GOT3 (cell line): ENCODE measurements at regions not wholly inside any gene's neighbourhood (a gene's known extent, or its start where the extent isn't known, plus 50 kb on each side); places are given as distances from the start of the nearest gene placed in this dataset.

Experiments
- DNase-seq: peaks from one replicate; lab custom pipeline; 2025; ENCODE audit warnings: mixed read lengths; lab: John Stamatoyannopoulos, UW

DNA sequence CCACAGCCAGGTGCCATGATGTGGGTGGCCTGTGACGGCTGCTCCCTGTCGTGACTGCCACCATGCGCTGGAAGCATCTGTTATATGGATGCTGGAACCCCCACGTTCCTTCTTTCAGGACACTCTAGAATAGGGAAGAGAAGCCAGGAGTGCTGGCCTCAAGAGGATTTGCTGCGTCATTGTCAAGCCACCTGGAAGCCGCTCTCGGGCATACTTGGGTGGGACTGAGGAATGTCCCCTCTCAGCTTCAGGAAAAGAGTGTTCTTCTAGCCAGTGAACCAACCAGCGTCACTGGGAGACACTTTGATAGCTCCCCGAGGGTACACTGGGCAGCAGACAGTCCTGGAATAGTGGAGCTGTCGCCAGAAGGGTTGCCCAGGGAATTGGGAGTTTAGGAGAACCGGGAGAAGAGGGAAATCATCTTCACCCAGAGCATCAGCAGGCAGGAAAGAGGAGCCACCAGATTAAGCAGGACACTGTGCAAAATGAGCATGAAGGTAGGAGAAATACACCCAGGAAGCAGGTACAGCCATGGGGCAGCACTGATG, 130.8 kb upstream of the SASH1 start:
- no peak for DNase-seq

DNA sequence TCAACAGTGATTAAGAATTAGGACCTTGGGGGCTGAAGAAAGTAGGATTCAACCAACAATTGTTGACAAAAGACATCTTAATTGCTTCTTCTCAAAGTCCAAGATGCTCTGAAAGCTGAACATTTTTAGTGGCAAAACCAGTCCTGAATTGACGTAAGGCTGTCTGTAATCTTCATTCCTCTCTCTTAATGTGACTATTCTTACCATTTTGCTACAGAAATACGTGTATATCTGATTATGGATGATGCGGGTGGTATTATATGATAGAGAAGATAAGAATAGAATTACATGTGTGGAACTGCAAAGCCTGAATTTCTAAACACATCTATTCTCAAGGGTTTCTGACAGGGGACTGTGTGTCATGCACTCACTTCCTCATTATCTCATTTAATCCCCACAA, 130.3 kb upstream of the SASH1 start:
- no peak for DNase-seq

- DNase-seq: no peak
Observed at GRCh38 chr6:148213366-148213765, 129.3 kb upstream of the SASH1 start.

DNA sequence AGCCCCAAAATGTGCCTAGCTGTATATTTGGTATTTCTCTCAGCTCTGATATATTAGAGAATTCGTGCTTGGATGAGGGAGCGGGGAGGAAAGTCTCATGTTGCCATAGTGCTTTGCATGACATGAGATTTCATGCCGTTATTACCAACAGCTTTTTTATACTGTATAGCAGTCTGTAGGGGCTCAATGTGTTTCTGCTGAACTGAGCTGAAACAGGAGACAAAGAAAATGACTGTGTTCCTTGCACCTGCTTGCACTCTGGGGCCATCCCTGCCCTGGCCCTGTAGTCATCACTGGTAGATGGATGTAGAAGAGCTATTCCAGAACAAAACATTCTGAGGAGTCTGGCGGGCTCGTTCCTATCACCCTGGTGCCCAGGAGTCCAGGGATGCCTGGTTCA, 128.0 kb upstream of the SASH1 start:
- no peak for DNase-seq

- no peak for DNase-seq
Observed at GRCh38 chr6:148217051-148217450, 125.6 kb upstream of the SASH1 start.

DNA sequence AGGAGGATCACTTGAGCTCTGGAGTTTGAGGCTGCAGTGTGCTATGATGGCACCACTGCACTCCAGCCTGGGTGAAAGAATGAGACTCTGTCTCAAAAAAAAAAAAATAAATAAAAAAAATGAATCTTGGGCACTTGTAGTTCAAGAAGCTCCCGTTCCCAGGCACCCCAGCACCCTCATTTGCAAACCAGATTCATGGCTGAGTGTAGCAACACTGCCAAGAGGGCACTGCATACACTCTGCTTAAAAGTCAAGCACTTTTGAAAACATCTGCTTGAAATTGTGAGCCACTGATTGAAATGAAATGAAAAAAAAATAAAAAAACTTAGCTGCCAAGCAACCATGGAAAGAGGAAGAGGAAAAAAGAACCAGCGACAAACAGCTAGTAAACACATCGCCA, 124.7 kb upstream of the SASH1 start:
- no peak for DNase-seq

GRCh38 chr6:148218542-148219258, 123.9 kb upstream of the SASH1 start:
- DNase-seq: no peak

- no peak for DNase-seq
Observed at GRCh38 chr6:148221196-148221979, 121.2 kb upstream of the SASH1 start.

GRCh38 chr6:148222376-148222775, 120.3 kb upstream of the SASH1 start:
- no peak for DNase-seq

GRCh38 chr6:148222846-148223245, 119.8 kb upstream of the SASH1 start:
- DNase-seq: no peak

DNA sequence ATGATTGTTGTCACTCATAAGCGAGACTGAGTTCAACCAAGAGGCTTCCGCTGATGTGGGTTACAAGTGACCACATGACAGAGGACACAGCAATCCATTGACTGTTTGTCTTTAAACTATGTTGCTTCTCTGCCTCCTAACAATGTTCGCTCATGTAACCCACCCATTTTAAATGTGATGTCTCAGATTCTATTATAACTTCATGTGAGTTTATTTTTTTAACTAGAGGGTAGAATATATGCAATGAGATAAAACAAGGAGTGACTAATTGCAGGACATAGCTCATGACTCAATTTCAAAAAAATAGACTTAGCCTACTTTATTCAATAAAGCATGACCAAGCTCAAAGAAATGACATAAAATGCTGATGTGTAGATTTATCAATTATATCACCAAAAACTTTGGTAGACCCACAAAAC, 119.2 kb upstream of the SASH1 start:
- no peak for DNase-seq

DNA sequence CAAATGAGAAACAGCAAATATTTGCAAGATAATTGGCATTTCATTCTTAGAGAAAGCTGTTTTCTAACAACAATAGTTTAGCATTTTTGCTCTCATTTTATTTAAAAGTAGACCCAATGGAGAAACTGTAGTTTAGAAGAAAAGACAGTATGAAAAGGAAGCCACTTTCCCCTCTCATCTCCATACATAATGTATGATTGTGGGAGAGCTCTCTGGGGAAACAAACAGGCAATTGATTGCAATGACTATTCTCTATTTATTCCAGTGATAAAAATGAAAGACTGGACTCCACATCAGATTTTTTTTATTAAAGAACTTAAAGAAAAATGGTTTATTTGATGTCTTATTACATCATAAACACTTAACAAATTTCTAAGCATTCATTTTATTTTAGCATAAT, 116.8 kb upstream of the SASH1 start:
- no peak for DNase-seq

DNA sequence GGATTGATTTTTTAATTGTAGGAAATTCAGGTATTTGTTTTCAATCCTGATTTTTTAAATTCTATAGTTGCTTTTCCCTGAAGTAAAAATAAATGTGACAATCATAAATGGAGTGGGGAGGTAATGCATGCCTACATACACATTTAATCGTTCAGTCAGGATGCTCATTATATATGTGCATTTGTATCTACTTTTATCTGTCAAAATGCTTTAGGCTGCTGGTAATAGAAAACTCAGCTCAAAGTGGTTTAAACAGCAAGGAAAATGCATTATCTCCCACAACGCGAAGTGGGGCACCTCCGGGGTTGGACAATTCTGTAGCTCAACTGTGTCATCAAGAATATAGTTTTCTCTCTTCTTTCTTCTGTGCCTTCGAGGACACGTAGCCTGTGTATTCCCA, 116.4 kb upstream of the SASH1 start:
- no peak for DNase-seq

DNA sequence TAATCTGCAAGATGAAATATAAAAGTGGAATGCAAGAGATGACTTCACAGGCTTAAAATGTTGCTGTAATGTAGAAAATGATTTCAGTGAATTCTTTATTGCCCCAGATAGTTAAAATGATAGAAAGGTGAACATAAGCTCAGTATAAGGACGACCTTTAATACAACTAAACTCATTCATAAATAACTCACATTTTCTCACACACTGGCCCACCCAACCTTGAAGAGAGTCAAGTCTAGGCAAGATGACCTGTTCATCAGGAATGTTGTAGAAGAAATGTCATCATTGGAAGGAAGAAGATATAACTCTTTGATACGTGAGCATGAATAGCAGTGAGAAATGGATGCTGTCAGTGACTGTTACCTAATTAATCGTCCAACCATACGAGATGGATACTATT, 111.1 kb upstream of the SASH1 start:
- DNase-seq: no peak

- no peak for DNase-seq
Observed at GRCh38 chr6:148235446-148235845, 107.2 kb upstream of the SASH1 start.

GRCh38 chr6:148238713-148239112, 103.9 kb upstream of the SASH1 start:
- DNase-seq: no peak

DNA sequence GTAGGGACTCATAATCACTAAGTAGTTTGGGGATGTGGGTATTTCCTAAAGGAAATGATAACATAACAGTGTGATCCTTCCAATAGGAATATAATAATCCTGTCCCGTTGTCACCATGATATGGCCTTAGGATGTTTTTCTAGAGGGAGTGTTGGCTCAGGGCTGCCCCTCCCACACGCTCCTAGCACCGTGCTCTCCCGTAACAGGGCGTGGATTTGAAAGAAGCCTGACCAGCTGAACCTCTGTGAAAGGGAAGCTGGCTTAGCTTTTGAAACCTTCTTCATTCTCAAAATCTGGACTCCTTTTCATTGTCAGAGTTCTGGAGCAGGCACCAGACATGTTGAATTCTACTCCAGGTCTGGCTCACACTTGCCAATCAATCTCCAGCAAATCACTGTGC, 103.4 kb upstream of the SASH1 start:
- DNase-seq: no peak

GRCh38 chr6:148239801-148240460, 102.7 kb upstream of the SASH1 start:
- no peak for DNase-seq

DNA sequence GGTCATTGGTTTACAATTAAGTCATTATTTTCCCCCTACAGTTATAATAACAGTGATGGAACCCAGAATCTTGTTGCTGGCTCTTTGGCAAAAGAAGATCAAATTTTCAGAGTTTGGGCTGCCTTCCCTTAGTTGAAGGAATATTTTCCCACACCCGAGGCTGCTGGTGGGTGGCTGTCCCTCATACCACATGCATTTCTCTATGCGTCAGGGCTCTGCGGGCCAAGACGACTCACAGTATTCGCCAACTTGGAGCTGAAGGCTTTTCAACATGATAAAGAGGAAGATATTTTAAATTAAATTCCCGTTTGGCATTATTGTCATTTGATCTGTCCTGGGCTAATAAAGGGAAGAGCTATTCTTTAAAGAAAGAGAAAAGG, 102.2 kb upstream of the SASH1 start:
- DNase-seq: no peak

DNA sequence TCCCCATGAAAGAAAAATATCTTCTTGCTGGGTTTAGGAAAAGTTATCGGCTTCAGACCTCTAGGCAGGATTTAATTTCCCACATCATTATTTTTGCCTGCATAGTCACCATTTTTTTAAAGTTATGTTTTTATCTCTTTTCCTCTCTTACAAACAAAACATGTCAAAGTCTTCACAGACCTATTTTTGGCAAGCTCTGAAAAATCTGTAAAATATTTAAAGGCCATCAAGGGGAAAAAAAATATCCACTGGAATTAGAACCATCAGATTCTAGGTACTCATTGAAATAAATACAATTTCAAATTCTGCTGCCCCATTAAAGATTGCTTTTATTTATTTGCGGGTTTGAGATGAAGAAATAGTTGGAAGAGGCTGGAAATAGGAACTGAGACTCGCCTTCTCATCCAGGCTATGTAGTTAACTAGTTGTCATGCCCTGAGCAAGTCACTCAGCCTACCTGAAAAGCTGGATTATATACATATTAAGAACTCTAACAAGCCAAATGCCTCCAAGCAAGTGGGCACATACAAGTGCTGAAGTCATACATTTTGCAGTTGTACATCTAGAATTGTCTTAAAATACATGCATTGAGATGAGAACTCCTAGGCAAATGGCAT, 101.7 kb upstream of the SASH1 start:
- no peak for DNase-seq

DNA sequence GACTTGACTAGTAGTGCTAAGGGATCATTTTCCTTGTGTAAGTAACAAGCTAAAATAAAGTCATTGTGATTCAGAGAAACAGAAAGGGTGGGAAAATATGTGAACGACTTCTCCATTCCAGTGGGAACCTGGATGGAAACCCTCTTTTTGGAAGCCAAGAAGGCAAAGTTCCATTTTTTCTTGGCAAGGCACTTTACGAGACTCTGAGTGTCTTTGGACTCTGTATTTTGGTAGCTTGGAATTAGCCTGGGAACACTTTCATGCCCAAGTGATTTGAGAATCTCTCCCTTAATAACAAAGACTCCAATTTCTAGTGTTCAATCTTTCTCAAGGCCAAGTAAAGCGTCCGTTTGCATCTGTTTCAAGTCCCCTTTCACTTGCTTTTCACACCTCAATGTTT, 100.5 kb upstream of the SASH1 start:
- DNase-seq: no peak

- DNase-seq: no peak
Observed at GRCh38 chr6:148244217-148244935, 98.3 kb upstream of the SASH1 start.
